ENCODE measurements at regions not wholly inside any gene's neighbourhood (a gene's known extent, or its start where the extent isn't known, plus 50 kb on each side); places are given as distances from the start of the nearest gene placed in this dataset.

DNA sequence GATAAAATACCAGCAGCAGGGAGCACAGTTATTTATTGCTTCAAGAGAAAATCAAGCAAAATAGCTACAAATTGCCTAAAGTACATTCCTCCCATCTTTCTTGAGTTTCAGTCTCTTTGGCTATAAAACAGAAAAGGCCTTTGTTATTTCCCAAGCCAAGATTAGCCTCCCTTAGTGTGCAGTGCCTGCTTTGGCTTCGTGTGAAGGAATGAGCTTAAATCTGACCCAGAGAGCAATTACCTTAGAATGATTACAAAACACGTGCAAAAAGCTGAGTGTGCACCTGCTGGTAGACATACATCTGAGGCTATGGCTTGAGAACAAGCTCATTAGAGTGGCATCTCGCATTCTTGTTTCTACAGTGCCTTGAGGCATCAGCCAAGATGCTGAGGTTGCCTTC lies 250.8 kb downstream of the C4orf33 start:
- H3K27ac ChIP-seq: no peak overlapping the region
- CTCF ChIA-PET: interaction anchor here (0.7 to 1.0 kb wide), 2 partner anchors 108 to 295 kb away, joined by 3 read pairs; no protein-coding TSS in a partner anchor
- TF ChIP-seq, protein P1, sequence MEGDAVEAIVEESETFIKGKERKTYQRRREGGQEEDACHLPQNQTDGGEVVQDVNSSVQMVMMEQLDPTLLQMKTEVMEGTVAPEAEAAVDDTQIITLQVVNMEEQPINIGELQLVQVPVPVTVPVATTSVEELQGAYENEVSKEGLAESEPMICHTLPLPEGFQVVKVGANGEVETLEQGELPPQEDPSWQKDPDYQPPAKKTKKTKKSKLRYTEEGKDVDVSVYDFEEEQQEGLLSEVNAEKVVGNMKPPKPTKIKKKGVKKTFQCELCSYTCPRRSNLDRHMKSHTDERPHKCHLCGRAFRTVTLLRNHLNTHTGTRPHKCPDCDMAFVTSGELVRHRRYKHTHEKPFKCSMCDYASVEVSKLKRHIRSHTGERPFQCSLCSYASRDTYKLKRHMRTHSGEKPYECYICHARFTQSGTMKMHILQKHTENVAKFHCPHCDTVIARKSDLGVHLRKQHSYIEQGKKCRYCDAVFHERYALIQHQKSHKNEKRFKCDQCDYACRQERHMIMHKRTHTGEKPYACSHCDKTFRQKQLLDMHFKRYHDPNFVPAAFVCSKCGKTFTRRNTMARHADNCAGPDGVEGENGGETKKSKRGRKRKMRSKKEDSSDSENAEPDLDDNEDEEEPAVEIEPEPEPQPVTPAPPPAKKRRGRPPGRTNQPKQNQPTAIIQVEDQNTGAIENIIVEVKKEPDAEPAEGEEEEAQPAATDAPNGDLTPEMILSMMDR (conservative IDR thresholded peaks at IDR 0.05; ENCODE audit: low read depth): no peak
- DNase-seq (ENCODE audit: low spot score): no peak
- POLR2A ChIA-PET (ENCODE audit: low non-redundant PET): no interaction called here

DNA sequence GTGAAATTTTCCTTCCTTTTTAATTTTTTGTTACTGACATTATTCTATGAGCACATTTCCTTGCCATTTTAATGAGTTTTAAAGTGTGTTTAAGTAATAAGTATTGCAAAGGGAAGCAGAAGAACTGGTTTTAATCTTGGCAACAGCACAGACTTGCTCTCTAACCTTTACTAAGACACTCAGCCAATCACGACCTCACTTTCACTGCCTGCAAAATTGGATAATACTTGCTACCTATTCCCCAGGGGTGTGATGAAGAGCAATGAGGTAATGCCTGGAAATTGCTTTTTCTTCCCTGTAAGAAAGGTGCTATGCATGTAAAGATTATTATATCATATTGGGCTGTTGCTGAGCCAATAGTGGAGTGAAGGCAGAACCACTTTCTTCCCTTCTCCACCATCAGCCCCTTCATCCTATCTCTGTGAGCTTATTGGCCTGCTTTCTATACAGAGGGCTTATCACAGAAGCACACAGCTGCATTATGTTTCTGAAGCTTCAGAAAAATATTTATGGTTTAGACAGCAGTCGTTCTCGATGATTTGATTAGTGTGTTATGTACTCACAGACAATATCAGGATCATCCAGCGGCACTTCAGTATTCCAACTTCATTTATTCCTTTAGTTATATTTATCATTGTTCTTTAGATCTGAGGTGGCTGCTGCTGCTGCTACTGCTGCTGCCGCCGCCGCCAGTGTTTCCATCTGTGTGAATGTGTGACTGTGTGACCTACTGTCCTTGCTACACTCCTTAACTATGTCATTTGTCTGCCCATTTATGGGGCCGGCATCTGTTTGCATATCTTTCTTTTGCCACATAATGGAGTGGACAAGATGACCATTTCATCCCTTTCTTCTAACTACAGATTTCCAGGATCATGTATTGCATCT lies 255.1 kb downstream of the C4orf33 start:
- no peak overlapping the region for H3K27ac ChIP-seq
- CTCF ChIA-PET: interaction anchor here (0.7 kb wide), 1 partner anchor 533 kb away, joined by 7 read pairs; no protein-coding TSS in a partner anchor
- POLR2A ChIA-PET (ENCODE audit: low non-redundant PET): no interaction called here
- peak; percentile 28 for DNase-seq (ENCODE audit: low spot score)
- TF ChIP-seq, protein P1 (conservative IDR thresholded peaks at IDR 0.05; ENCODE audit: low read depth): no peak

DNA sequence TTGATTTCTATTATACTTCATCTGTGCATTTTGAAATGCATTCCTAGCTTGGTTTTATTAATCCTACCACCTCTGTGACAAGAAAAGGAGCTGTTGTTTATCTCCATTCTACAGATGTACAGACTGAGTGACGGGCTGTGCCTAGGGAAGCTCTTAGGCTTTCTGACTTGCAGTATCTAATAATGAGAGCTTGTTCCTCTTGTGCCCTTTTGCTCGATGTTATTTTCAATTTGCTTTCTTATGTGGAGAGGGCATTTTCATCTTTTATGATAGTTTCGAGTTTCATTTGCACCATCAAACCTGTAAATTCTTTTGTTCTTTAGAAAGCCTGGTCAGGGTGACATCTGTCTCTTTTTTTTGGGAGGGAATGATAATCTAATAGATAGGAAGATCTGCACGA lies 256.5 kb downstream of the C4orf33 start:
- TF ChIP-seq, protein P1 (conservative IDR thresholded peaks at IDR 0.05; ENCODE audit: low read depth): no peak
- CTCF ChIA-PET: no interaction called here
- no peak overlapping the region for H3K27ac ChIP-seq

DNA sequence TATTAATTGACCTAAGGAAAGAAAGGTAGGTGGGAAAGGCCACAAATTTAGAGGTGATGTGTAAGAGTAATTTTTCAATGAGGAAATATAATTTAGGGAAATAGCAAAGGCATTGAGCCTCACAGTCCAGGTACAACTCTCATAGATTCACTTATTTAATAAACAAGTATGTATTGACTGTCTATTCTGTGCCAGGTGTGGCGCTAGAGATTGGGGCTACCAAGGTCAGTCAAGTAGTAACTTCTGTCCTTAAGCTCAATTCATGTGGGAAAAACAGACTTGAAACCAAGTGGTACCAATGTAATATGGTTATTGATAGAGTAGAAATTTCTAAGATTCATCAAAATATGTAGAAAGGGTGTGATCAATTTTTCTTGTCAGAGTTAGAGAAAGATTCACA lies 257.5 kb downstream of the C4orf33 start:
- TF ChIP-seq, protein P1 (conservative IDR thresholded peaks at IDR 0.05; ENCODE audit: low read depth): no peak
- ChIA-PET CTCF (interaction anchor here (1.6 kb wide), 1 partner anchor 9 kb away, joined by 3 read pairs; no protein-coding TSS in a partner anchor), POLR2A (ENCODE audit: low non-redundant PET) (no interaction called here)
- no peak for DNase-seq (ENCODE audit: low spot score)
- no peak overlapping the region for H3K27ac ChIP-seq

More for the DNA sequence above, 256.5 kb downstream of the C4orf33 start:
- POLR2A ChIA-PET (ENCODE audit: low non-redundant PET): no interaction called here
- DNase-seq (ENCODE audit: low spot score): no peak

DNA sequence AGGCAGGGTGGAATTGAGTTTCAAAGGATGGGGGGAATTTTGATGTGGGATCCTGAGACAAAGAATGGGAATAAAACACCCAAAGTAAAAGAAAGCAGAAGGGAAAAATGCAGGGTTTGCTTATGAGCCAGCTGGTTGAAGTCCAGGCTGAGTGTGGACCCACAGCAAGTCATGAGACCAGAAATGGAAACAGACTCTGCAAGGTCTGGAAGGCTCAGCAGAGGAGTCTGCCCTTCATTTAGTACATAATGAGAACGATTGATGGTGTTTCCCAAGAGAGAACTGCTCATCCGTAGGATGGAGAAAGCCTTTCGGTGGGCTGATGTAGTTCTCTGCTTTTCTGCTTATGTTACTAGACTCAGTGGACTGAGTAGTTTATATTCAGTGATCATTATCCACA lies 259.1 kb downstream of the C4orf33 start:
- POLR2A ChIA-PET (ENCODE audit: low non-redundant PET): no interaction called here
- no peak overlapping the region for H3K27ac ChIP-seq
- no peak for DNase-seq (ENCODE audit: low spot score)
- TF ChIP-seq, protein P1 (conservative IDR thresholded peaks at IDR 0.05; ENCODE audit: low read depth): no peak
- CTCF ChIA-PET: interaction anchor here (0.5 to 0.7 kb wide), 2 partner anchors 987 to 1025 kb away, joined by 3 to 4 read pairs; no protein-coding TSS in a partner anchor

DNA sequence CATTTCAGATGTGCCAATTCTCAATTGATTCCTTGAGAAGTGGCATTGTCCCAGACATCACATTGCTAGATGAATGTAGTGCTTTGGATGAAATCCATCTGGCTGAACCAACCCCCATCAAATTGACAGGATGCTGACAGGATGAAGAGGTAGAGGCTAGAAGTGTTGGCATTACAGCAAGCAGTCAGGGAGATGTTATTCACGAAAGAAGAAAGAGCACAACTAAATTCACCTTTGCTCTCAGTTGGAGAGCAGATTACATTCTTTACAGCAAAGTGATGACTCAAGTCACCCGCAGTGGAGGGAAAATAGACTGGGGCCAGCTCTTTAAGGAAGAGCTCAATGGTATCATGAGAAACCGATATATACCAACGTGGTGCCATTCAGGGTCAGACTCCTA lies 259.6 kb downstream of the C4orf33 start:
- CTCF ChIA-PET: interaction anchor here (0.7 kb wide), 1 partner anchor 1025 kb away, joined by 4 read pairs; no protein-coding TSS in a partner anchor
- H3K27ac ChIP-seq: no peak overlapping the region
- no peak for DNase-seq (ENCODE audit: low spot score)
- POLR2A ChIA-PET (ENCODE audit: low non-redundant PET): no interaction called here
- TF ChIP-seq, protein P1 (conservative IDR thresholded peaks at IDR 0.05; ENCODE audit: low read depth): no peak
